Testis (tissue), 2 donors: ENCODE measurements at regions not wholly inside any gene's neighbourhood (a gene's known extent, or its start where the extent isn't known, plus 50 kb on each side); places are given as distances from the start of the nearest gene placed in this dataset.

Source experiments
- DNase-seq: peaks from one replicate; pipeline ENCODE4 v3.0.0-alpha.2; 2019
- H3K27ac ChIP-seq, 2 donors: fragments of 200-600 bp; sonication (generic); one replicate each; pipeline ENCODE4 v1.5.1; 2019
- H3K27me3 ChIP-seq: fragments of 200-600 bp; sonication (generic); one replicate; pipeline ENCODE4 v1.5.1; 2019
- H3K36me3 ChIP-seq: fragments of 200-600 bp; sonication (generic); one replicate; pipeline ENCODE4 v1.5.1; 2017; ENCODE audit warnings: low read depth; ENCODE audit errors: missing control alignments
- H3K4me1 ChIP-seq: fragments of 200-600 bp; sonication (generic); one replicate; pipeline ENCODE4 v1.5.1; 2019
- H3K4me3 ChIP-seq, 2 donors: fragments of 200-600 bp; sonication (generic); one replicate each; pipeline ENCODE4 v1.5.1; 2017 to 2019
- H3K9me3 ChIP-seq: fragments of 200-600 bp; sonication (generic); one replicate; pipeline ENCODE4 v1.5.1; 2017
- CTCF ChIP-seq, 3 experiments: fragments of 450-650 bp in 2 of 3; fragments of 200-600 bp in 1 of 3; sonication (generic) in 1 of 3; IDR thresholded peaks; one replicate each; pipeline ENCODE4 v1.5.1; 2016 to 2019; ENCODE audit warnings: antibody characterized with exemption in 3 of 3, mild to moderate bottlenecking in 2 of 3, moderate library complexity in 1 of 3
- POLR2A ChIP-seq: fragments of 450-650 bp; IDR thresholded peaks from one replicate; pipeline ENCODE4 v1.6.1; 2017; ENCODE audit warnings: antibody characterized with exemption, mild to moderate bottlenecking, moderate library complexity
- WGBS, 2 donors: methylation state at CpG; one replicate each; pipeline ENCODE4 v1.1.5; 2018; 5-methylcytosine and 5-hydroxymethylcytosine counted together
- intact Hi-C: fragments of 100-400 bp; cut with DNase I; formaldehyde crosslinking; loops from one replicate; pipeline ENCODE4 v1.15.1; 2023; ENCODE audit warnings: low total_unique reads

- Histone ChIP-seq H3K9me3 (no peaks in the 10 kb centered on the region), H3K27me3 (no peaks in the 10 kb centered on the region), H3K27ac (peak overlapping the region; percentile 42 to 69), H3K36me3 (no peaks in the 10 kb centered on the region), H3K4me3 (peak overlapping the region in 1 of 2 donors; percentile 4), H3K4me1 (no peaks in the 10 kb centered on the region)
- 34 to 43% methylated on average over 7 of the region's 7 CpGs for WGBS, 2 donors
- DNase-seq: no peak
- TF ChIP-seq POLR2A (no peak), CTCF (IDR thresholded peaks at IDR 0.05) (no peak)
- intact Hi-C loops: no loop called here
Observed at GRCh38 chr12:67827820-67828383, 161.3 kb upstream of the IFNG-AS1 start.

GRCh38 chr12:67829896-67830295, 159.4 kb upstream of the IFNG-AS1 start:
- WGBS, 2 donors: 93 to 96% methylated on average over 4 of the region's 4 CpGs
- intact Hi-C loops: no loop called here
- Histone ChIP-seq H3K36me3 (no peaks in the 10 kb centered on the region), H3K4me3 (no peak overlapping the region), H3K27me3 (no peaks in the 10 kb centered on the region), H3K27ac (no peak overlapping the region), H3K9me3 (no peaks in the 10 kb centered on the region), H3K4me1 (no peaks in the 10 kb centered on the region)
- DNase-seq: no peak
- TF ChIP-seq CTCF (IDR thresholded peaks at IDR 0.05) (no peak), POLR2A (no peak)

- Histone ChIP-seq H3K27me3 (no peaks in the 10 kb centered on the region), H3K4me3 (no peak overlapping the region), H3K27ac (no peak overlapping the region), H3K36me3 (no peaks in the 10 kb centered on the region), H3K4me1 (no peaks in the 10 kb centered on the region), H3K9me3 (no peaks in the 10 kb centered on the region)
- intact Hi-C loops: no loop called here
- WGBS, 2 donors: 93 to 96% methylated on average over 2 of the region's 2 CpGs
- no peak for DNase-seq
- no peak for TF ChIP-seq POLR2A
- TF ChIP-seq CTCF (IDR thresholded peaks at IDR 0.05): no peak
Observed at GRCh38 chr12:67832155-67832554, 157.1 kb upstream of the IFNG-AS1 start.

GRCh38 chr12:67833602-67834001, 155.6 kb upstream of the IFNG-AS1 start:
- H3K27ac ChIP-seq: no peak overlapping the region
- H3K4me3 ChIP-seq: no peak overlapping the region
- WGBS, 2 donors: 89 to 96% methylated on average over 5 of the region's 5 CpGs
- H3K9me3 ChIP-seq: no peaks in the 10 kb centered on the region
- no peak for DNase-seq
- no peaks in the 10 kb centered on the region for H3K4me1 ChIP-seq
- H3K27me3 ChIP-seq: no peaks in the 10 kb centered on the region
- no peaks in the 10 kb centered on the region for H3K36me3 ChIP-seq
- TF ChIP-seq CTCF (IDR thresholded peaks at IDR 0.05) (no peak), POLR2A (no peak)
- intact Hi-C loops: no loop called here

GRCh38 chr12:67837876-67838275, 151.4 kb upstream of the IFNG-AS1 start:
- 52 to 63% methylated on average over 1 of the region's 1 CpG for WGBS, 2 donors
- Histone ChIP-seq H3K27me3 (no peaks in the 10 kb centered on the region), H3K9me3 (no peaks in the 10 kb centered on the region), H3K4me1 (no peaks in the 10 kb centered on the region), H3K36me3 (no peaks in the 10 kb centered on the region), H3K4me3 (no peak overlapping the region), H3K27ac (no peak overlapping the region)
- no peak for DNase-seq
- TF ChIP-seq CTCF (IDR thresholded peaks at IDR 0.05) (no peak), POLR2A (no peak)
- intact Hi-C loops: no loop called here
